NCI-H146 (cell line): ENCODE measurements at regions not wholly inside any gene's neighbourhood (a gene's known extent, or its start where the extent isn't known, plus 50 kb on each side); places are given as distances from the start of the nearest gene placed in this dataset.
"Not testable (repeated sequence)": the region's sequence is repeated elsewhere in the genome, so short reads cannot be mapped to it uniquely, and the experiment has no call there.

Source experiments
- DNase-seq: peaks from one replicate; lab custom pipeline; 2025; lab: John Stamatoyannopoulos, UW

- DNase-seq: no peak
Measured at GRCh38 chr12:60501124-60501729, 905.4 kb downstream of the SLC16A7 start.

- DNase-seq: no peak
Measured at GRCh38 chr12:60522684-60523400, 927.0 kb downstream of the SLC16A7 start.

- no peak for DNase-seq
Measured at GRCh38 chr12:60529261-60529660, 933.4 kb downstream of the SLC16A7 start.

DNA sequence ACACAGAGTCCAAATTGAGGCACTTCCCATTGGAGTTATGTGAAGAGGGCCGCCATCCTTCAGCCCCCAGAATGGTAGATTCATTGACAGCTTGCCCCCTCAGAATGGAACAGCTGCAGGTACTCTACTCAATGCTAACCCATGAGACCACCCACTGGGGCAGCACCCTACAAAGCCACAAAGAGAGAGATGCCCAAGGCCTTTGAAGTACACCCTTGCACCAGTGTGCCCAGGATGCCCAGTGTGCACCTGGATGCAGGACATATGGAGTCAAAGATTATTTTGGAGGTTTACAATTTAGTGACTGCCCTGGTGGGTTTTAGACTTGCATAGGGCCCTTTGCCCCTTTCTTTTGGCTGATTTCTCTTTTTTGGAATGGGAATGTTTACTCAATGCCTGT lies 933.9 kb downstream of the SLC16A7 start:
- DNase-seq: no peak

- no peak for DNase-seq
Measured at GRCh38 chr12:60535363-60535762, 939.5 kb downstream of the SLC16A7 start.

GRCh38 chr12:60539592-60539991 lies 943.8 kb downstream of the SLC16A7 start:
- DNase-seq: no peak

DNA sequence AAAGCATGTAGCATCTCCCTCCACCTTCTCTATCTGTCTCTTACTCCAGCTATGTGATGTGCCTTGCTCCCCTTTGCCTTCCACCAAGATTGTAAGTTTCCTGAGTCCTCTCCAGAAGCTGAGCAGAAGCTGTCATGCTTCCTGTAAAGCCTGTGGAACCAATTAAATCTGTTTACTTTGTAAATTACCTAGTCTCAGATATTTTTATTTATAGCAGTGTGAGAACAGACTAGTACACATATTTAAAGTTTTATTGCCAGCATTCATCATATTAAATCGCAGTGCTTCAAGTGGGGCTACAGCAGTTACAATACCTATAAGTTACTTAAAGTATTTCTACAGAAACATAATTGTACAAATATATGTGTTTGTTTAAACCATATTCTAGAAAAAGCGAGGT lies 973.1 kb downstream of the SLC16A7 start:
- no peak for DNase-seq

DNA sequence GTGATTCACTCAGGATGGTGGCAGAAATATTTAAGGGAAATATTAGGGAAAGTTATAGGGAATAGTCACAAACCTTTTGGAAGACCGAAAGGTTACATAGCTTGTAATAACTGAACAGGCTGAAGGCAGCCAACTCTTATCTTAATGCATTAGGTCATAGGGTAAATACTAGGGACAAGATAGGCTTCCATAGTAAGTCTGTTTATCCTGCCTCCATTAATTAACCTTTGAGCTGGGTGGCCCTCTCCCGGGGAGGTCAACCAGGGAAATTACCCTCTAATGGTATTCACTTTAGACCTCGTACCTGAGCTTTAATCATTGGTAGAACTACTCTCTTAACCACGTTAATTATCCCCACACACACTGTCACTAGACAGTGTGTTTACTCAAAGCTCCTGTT lies 981.8 kb downstream of the SLC16A7 start:
- no peak for DNase-seq

DNA sequence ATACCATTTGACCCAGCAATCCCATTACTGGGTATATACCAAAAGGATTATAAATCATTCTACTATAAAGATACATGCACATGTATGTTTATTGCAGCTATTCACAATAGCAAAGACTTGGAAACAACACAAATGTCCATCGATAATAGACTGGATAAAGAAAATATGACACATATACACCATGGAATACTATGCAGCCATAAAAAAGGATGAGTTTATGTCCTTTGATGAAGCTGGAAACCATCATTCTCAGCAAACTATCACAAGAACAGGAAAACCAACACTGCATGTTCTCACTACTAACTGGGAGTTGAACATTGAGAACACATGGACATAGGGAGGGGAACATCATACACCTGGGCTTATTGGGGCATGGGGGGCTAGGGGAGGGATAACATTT lies 991.8 kb downstream of the SLC16A7 start:
- DNase-seq: not testable (repeated sequence)

- DNase-seq: no peak
Measured at GRCh38 chr12:60594035-60594711, 998.3 kb downstream of the SLC16A7 start.

- no peak for DNase-seq
Measured at GRCh38 chr12:60602601-60603000, 1006.8 kb downstream of the SLC16A7 start.

GRCh38 chr12:60603475-60603874 lies 1007.6 kb downstream of the SLC16A7 start:
- DNase-seq: not testable (repeated sequence)

DNA sequence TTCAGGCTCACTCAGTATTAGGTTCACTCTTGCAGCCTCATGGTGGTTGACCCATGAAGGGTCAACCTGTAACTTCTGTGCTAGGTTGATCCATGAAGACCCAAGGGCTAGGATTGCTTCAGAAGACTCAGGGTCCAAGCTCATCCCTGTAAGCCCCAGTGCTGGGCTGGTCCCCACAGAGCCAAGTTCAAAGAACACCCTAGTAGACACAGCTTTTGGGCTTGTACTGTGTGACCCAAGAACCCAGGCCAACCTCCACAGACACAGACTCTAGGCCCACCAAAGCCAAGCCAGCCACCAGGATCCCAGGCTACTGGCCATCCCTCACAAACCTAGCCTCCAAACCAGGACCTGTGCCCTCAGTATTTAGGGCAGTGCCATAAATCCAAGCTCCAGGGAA lies 1020.6 kb downstream of the SLC16A7 start:
- DNase-seq: no peak

DNA sequence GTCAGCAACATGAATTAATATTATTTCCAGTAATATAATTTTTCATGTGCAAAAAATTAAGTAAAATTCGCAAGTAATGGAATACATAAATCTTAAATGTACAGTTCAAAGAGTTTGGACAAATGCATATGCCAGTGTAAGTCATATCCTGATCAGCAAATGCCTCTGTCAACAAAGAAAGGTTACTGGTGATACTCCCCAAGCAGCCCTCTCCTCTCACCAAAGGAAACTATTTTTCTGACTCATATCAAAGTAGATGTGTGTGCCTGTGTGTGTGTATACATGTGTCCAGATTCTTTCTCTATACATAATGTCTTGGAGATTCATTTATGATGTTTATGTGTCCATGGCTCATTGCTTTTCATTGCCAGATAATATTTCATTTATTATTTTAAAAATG lies 1035.0 kb downstream of the SLC16A7 start:
- no peak for DNase-seq

DNA sequence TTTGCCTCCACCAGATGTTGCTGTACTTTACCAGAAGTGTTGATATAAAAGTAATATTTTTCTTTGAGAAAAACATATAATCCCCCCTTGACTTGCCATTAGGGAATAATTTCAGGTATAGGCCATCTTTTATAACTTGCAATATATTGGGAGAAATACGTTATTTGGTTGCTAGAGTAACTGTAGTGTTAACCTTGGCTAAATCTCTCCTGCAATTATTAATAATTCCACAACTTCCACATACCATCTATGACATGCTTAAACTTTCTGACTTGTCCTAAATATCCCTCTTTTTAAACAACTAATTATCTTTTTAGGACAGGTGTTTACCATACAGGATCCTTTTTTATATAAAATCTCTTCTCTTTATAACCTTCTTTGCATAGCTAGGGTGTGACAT lies 1048.2 kb downstream of the SLC16A7 start:
- no peak for DNase-seq

GRCh38 chr12:60666895-60667294 lies 1071.1 kb downstream of the SLC16A7 start:
- no peak for DNase-seq

DNA sequence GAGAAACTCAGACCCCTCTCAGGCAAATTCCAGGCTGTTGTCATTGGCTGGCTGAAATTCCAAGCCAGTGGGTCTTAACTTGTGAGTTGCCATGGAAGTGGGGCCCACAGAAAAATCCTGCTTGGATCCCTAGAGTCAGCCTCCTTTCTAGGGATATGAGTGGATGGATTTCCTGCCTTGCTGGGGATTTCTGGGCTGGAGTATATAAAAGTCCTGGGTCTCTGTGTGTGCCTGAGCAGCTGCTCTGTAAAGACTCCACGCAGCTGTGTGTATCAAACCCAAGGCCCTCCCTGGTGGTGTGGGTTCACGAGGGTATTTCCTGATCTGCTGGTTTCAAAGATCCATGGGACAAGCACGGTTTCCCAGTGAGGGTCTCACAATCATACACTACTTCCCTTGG lies 1077.1 kb downstream of the SLC16A7 start:
- DNase-seq: no peak

GRCh38 chr12:60684988-60685655 lies 1089.3 kb downstream of the SLC16A7 start:
- no peak for DNase-seq

GRCh38 chr12:60689137-60689536 lies 1093.3 kb downstream of the SLC16A7 start:
- DNase-seq: no peak

DNA sequence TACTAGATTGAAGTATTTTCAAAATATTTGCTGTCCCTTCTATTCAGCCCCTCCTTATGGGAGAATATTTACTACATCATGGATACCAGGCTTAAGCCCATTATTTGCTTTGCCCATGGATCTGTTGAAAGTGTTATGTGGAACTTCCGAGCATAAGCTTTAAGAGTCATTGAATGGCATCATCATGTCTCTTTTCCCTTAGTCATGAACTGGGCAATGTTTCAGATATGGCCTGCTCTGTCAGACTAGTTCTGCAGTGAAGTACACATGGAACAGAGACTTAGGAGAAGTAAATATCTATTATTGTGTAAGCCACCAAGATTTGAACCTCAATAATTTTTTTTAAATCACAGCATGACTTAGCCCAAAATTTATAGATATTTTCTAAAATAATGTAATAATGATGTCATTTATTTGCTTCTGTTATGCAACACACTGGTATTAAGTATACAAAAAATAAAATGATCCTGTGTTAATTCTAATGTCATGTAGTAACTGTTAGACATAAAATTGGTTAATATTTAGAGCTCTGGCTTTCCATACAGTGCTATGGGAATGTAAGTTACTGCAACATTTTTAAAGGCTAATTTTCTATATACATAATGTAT lies 1097.3 kb downstream of the SLC16A7 start:
- no peak for DNase-seq

- no peak for DNase-seq
Measured at GRCh38 chr12:60704171-60704914, 1108.5 kb downstream of the SLC16A7 start.

DNA sequence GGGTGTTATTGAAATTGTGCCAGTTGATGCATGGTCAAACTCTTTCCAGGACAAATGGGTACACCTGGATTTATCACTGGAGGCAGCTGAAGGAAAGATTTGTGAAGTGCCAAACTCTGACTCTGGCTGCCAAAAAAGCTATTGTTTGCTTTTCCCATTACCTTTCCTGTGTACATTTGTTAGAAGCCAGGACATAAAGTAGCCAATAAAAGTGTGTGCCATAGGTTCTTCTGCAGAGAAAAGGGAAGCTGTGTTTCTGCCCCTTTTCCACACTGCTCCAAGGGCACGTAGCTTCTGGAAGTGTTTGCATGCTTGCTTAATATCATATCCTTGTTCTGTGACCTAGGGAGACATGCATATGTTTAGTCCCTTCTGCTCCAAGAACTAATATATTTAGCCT lies 1114.4 kb downstream of the SLC16A7 start:
- DNase-seq: no peak
